ENCODE measurements at regions not wholly inside any gene's neighbourhood (a gene's known extent, or its start where the extent isn't known, plus 50 kb on each side); places are given as distances from the start of the nearest gene placed in this dataset.

GRCh38 chr14:54299410-54300363, 97.1 kb upstream of the CDKN3 start:
- H3K4me3 Mint-ChIP-seq: no peak overlapping the region
- DNase-seq (no peak), ATAC-seq (no peak)
- Histone ChIP-seq H3K4me3 (ENCODE audit: low read length) (no peak overlapping the region), H3K27ac (ENCODE audit: low read length) (no peak overlapping the region), H3K36me3 (ENCODE audit: control insufficient read depth, insufficient read depth, low read length) (no peaks in the 10 kb centered on the region), H3K4me1 (ENCODE audit: control insufficient read depth, insufficient read depth, low read length) (no peaks in the 10 kb centered on the region), H3K27me3 (ENCODE audit: control insufficient read depth, insufficient read depth, low read length) (no peaks in the 10 kb centered on the region), H3K9me3 (ENCODE audit: control insufficient read depth, insufficient read depth, low read length) (no peaks in the 10 kb centered on the region)
- WGBS (ENCODE audit: insufficient coverage): 49% methylated on average over 14 of the region's 16 CpGs
- TF ChIP-seq CTCF (IDR thresholded peaks at IDR 0.05): no peak
- no peaks in the 10 kb centered on the region for H3K4me1 Mint-ChIP-seq
- H3K27me3 Mint-ChIP-seq (ENCODE audit: low read depth in 2 of 2): peaks cover 17 to 21% of the 10 kb centered on the region in 2 donors
- intact Hi-C loops (cut with micrococcal nuclease): no loop called here
- no peak overlapping the region for H3K27ac Mint-ChIP-seq
- H3K9me3 Mint-ChIP-seq: peaks cover 3 to 4% of the 10 kb centered on the region in 2 donors
- H3K36me3 Mint-ChIP-seq: no peaks in the 10 kb centered on the region

- Histone ChIP-seq H3K4me1 (ENCODE audit: control insufficient read depth, insufficient read depth, low read length) (no peaks in the 10 kb centered on the region), H3K4me3 (ENCODE audit: low read length) (no peak overlapping the region), H3K36me3 (ENCODE audit: control insufficient read depth, insufficient read depth, low read length) (no peaks in the 10 kb centered on the region), H3K27ac (ENCODE audit: low read length) (no peak overlapping the region), H3K9me3 (ENCODE audit: control insufficient read depth, insufficient read depth, low read length) (no peaks in the 10 kb centered on the region), H3K27me3 (ENCODE audit: control insufficient read depth, insufficient read depth, low read length) (no peaks in the 10 kb centered on the region)
- Mint-ChIP-seq H3K27ac (no peak overlapping the region), H3K36me3 (no peaks in the 10 kb centered on the region), H3K9me3 (peaks cover 2 to 3% of the 10 kb centered on the region in 2 donors), H3K4me1 (no peaks in the 10 kb centered on the region), H3K27me3 (ENCODE audit: low read depth in 2 of 2) (peaks cover 19 to 21% of the 10 kb centered on the region in 2 donors), H3K4me3 (no peak overlapping the region)
- ATAC-seq (no peak), DNase-seq (no peak)
- WGBS (ENCODE audit: insufficient coverage): 90% methylated on average over 2 of the region's 2 CpGs
- no peak for TF ChIP-seq CTCF (IDR thresholded peaks at IDR 0.05)
- intact Hi-C loops (cut with micrococcal nuclease): no loop called here
Observed at GRCh38 chr14:54300881-54301280, 95.9 kb upstream of the CDKN3 start.

DNA sequence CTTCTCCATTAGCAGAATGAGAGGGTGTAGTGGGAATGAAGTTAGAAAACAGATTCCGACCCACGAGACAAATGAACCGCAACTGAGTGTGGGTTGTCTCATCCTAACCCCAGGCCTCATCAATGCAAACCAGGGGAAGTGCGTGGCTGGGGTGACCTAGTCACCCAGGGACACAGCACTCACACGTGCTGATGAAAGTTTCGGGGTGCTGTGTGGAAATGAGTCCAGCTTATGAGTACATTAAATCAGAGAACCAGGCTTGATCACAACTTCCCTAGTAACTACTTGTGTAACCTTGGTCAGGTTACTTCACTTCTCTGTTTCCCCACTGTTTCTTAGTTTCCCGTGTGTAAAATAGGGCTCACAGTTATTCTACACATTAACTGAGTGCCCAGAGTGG, 95.4 kb upstream of the CDKN3 start:
- no peak for DNase-seq
- H3K27me3 Mint-ChIP-seq (ENCODE audit: low read depth in 2 of 2): peaks cover 19 to 21% of the 10 kb centered on the region in 2 donors
- Histone ChIP-seq H3K9me3 (ENCODE audit: control insufficient read depth, insufficient read depth, low read length) (no peaks in the 10 kb centered on the region), H3K27ac (ENCODE audit: low read length) (no peak overlapping the region), H3K36me3 (ENCODE audit: control insufficient read depth, insufficient read depth, low read length) (no peaks in the 10 kb centered on the region), H3K27me3 (ENCODE audit: control insufficient read depth, insufficient read depth, low read length) (no peaks in the 10 kb centered on the region), H3K4me1 (ENCODE audit: control insufficient read depth, insufficient read depth, low read length) (no peaks in the 10 kb centered on the region), H3K4me3 (ENCODE audit: low read length) (no peak overlapping the region)
- no peak for TF ChIP-seq CTCF (IDR thresholded peaks at IDR 0.05)
- peaks cover 0 to 3% of the 10 kb centered on the region in 2 donors for H3K9me3 Mint-ChIP-seq
- no peak for ATAC-seq
- no peaks in the 10 kb centered on the region for H3K36me3 Mint-ChIP-seq
- WGBS (ENCODE audit: insufficient coverage): 60% methylated on average over 7 of the region's 7 CpGs
- no peak overlapping the region for H3K27ac Mint-ChIP-seq
- intact Hi-C loops (cut with micrococcal nuclease): no loop called here
- H3K4me3 Mint-ChIP-seq: no peak overlapping the region
- no peaks in the 10 kb centered on the region for H3K4me1 Mint-ChIP-seq
